Activated T-helper 17 cell treated with anti-CD3 and anti-CD28 coated beads, Interleukin-2, amount 50 U/mL, for 72 hours (primary cell): ENCODE measurements at regions not wholly inside any gene's neighbourhood (a gene's known extent, or its start where the extent isn't known, plus 50 kb on each side); places are given as distances from the start of the nearest gene placed in this dataset.
"Not testable (repeated sequence)": the region's sequence is repeated elsewhere in the genome, so short reads cannot be mapped to it uniquely, and the experiment has no call there.

Source experiments
- ATAC-seq: fragments of 150-1000 bp; cut with Tn5 transposase; replicated peaks from 2 replicates; pipeline ENCODE4 v1.10.0; 2021; ENCODE audit warnings: mild to moderate bottlenecking, moderate library complexity
- H3K27ac Mint-ChIP-seq: one replicate; pipeline ENCODE4 v1.8.0; 2022; ENCODE audit warnings: mixed read lengths
- H3K27me3 Mint-ChIP-seq: one replicate; pipeline ENCODE4 v1.8.0; 2022; ENCODE audit warnings: mixed read lengths
- H3K36me3 Mint-ChIP-seq: one replicate; pipeline ENCODE4 v1.8.0; 2022; ENCODE audit warnings: low read depth, mild to moderate bottlenecking, mixed read lengths
- H3K4me1 Mint-ChIP-seq: one replicate; pipeline ENCODE4 v1.8.0; 2022; ENCODE audit warnings: mixed read lengths
- H3K4me3 Mint-ChIP-seq: one replicate; pipeline ENCODE4 v1.8.0; 2022; ENCODE audit warnings: mild to moderate bottlenecking, mixed read lengths
- H3K9me3 Mint-ChIP-seq: one replicate; pipeline ENCODE4 v1.8.0; 2022; ENCODE audit warnings: mixed read lengths

- H3K27me3 Mint-ChIP-seq, result no peaks in the 10 kb centered on the region
These were observed 474.3 kb downstream of the SEMA3D start for GRCh38 chr7:84712374-84713121.

GRCh38 chr7:84710538-84710937, 476.3 kb downstream of the SEMA3D start:
- not testable (repeated sequence) for H3K4me1 Mint-ChIP-seq, ATAC-seq, H3K9me3 Mint-ChIP-seq, H3K27ac Mint-ChIP-seq, H3K36me3 Mint-ChIP-seq, H3K4me3 Mint-ChIP-seq, H3K27me3 Mint-ChIP-seq

More at GRCh38 chr7:84712374-84713121, 474.3 kb downstream of the SEMA3D start:
- H3K4me1 Mint-ChIP-seq, result no peaks in the 10 kb centered on the region
- no peak for ATAC-seq
- H3K4me3 Mint-ChIP-seq, result no peak overlapping the region
- H3K36me3 Mint-ChIP-seq, result no peaks in the 10 kb centered on the region
- peaks cover 7% of the 10 kb centered on the region for H3K9me3 Mint-ChIP-seq
- no peak overlapping the region for H3K27ac Mint-ChIP-seq

DNA sequence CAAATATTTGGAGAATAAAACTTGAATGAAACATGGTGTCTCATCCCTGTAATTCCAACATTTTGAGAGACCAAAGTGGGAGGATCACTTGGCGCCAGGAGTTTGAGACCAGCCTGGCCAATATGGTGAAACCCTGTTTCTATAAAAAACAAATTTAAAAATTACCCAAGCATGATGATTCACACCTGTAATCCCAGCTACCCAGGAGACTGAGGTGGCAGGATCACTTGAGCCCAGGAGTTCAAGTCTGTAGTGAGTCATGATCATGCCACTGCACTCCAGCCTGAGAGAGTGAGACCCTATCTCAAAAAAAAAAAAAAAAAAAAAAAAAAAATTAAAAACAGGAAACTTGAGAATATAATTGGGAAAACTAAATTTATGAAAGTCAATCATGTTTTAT, 481.1 kb downstream of the SEMA3D start:
- H3K4me1 Mint-ChIP-seq, result no peaks in the 10 kb centered on the region
- H3K27ac Mint-ChIP-seq, result no peak overlapping the region
- no peaks in the 10 kb centered on the region for H3K36me3 Mint-ChIP-seq
- H3K27me3 Mint-ChIP-seq, result no peaks in the 10 kb centered on the region
- peaks cover 8% of the 10 kb centered on the region for H3K9me3 Mint-ChIP-seq
- ATAC-seq, result no peak
- H3K4me3 Mint-ChIP-seq, result no peak overlapping the region

GRCh38 chr7:84705079-84705478, 481.8 kb downstream of the SEMA3D start:
- H3K9me3 Mint-ChIP-seq, result peaks cover 8% of the 10 kb centered on the region
- no peaks in the 10 kb centered on the region for H3K27me3 Mint-ChIP-seq
- no peak for ATAC-seq
- H3K4me1 Mint-ChIP-seq, result no peaks in the 10 kb centered on the region
- no peaks in the 10 kb centered on the region for H3K36me3 Mint-ChIP-seq
- H3K4me3 Mint-ChIP-seq, result no peak overlapping the region
- H3K27ac Mint-ChIP-seq, result no peak overlapping the region

- H3K36me3 Mint-ChIP-seq, result no peaks in the 10 kb centered on the region
- no peak overlapping the region for H3K27ac Mint-ChIP-seq
- H3K27me3 Mint-ChIP-seq, result no peaks in the 10 kb centered on the region
- H3K9me3 Mint-ChIP-seq, result peaks cover 8% of the 10 kb centered on the region
- ATAC-seq, result no peak
- H3K4me3 Mint-ChIP-seq, result no peak overlapping the region
- no peaks in the 10 kb centered on the region for H3K4me1 Mint-ChIP-seq
These were observed 482.5 kb downstream of the SEMA3D start for GRCh38 chr7:84704380-84704779.

- Mint-ChIP-seq H3K4me3 (no peak overlapping the region), H3K27ac (no peak overlapping the region), H3K27me3 (no peaks in the 10 kb centered on the region), H3K36me3 (no peaks in the 10 kb centered on the region), H3K9me3 (peaks cover 8% of the 10 kb centered on the region), H3K4me1 (no peaks in the 10 kb centered on the region)
- no peak for ATAC-seq
These were observed 485.1 kb downstream of the SEMA3D start for GRCh38 chr7:84701524-84702306.

DNA sequence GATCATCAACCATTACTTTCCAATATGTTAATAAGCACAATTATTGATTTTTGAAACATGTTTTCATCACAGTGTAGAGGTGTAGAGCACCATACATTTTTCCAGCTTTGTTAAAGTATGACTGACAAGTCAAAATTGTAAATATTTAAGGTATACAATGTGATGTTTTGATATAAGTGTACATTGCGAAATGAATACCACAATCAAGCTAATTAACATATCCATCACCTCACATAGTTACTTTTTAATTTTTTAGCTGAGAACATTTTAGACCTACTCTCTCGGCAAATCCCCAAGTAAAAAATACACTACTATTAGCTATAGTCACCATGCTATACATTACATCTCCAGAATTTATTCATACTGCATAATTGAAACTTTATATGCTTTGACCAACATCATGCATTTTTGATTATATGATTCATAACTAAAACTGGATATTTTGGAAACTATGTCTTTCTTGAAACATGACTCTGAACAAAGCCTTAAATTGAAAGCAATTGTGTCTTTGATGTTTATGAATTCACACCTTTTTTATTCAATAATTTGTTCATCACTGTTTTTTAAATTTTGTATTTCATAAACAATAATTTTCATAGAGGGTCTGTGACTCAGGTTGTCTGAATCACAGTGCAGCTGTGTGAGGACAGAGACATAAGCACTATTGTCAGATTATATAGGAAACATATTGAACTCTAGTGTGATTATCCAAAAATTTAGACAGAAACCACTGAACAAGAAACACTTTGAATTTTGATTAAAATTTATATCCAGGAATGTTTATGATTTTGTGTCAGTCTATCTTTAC, 486.1 kb downstream of the SEMA3D start:
- Mint-ChIP-seq H3K9me3 (peaks cover 8% of the 10 kb centered on the region), H3K36me3 (no peaks in the 10 kb centered on the region), H3K4me1 (no peaks in the 10 kb centered on the region), H3K27ac (no peak overlapping the region), H3K4me3 (no peak overlapping the region), H3K27me3 (no peaks in the 10 kb centered on the region)
- no peak for ATAC-seq

DNA sequence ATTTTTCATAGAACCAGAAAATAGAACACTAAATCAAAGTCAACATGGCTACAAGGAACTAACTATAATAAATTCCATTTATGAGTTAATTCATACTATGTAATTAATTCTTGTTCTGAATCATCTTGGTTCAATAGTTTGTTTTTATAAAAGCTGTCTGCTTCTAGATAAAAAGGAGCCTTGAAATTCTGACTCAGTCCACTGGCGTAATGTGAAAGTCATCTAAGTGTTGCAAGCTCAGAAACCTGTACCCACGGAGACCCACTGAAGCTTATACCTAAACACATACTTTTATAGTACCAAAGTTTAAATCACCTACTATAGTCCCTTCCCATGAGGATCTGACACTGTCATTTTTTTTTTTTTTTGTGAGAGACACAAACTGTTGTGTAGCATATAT, 489.4 kb downstream of the SEMA3D start:
- no peaks in the 10 kb centered on the region for H3K27me3 Mint-ChIP-seq
- H3K4me3 Mint-ChIP-seq, result no peak overlapping the region
- peaks cover 4% of the 10 kb centered on the region for H3K9me3 Mint-ChIP-seq
- no peaks in the 10 kb centered on the region for H3K36me3 Mint-ChIP-seq
- no peak for ATAC-seq
- H3K4me1 Mint-ChIP-seq, result no peaks in the 10 kb centered on the region
- H3K27ac Mint-ChIP-seq, result no peak overlapping the region

GRCh38 chr7:84693483-84693882, 493.4 kb downstream of the SEMA3D start:
- no peak overlapping the region for H3K27ac Mint-ChIP-seq
- no peaks in the 10 kb centered on the region for H3K27me3 Mint-ChIP-seq
- ATAC-seq, result no peak
- H3K4me1 Mint-ChIP-seq, result no peaks in the 10 kb centered on the region
- H3K4me3 Mint-ChIP-seq, result no peak overlapping the region
- H3K9me3 Mint-ChIP-seq, result peaks cover 11% of the 10 kb centered on the region
- H3K36me3 Mint-ChIP-seq, result no peaks in the 10 kb centered on the region

GRCh38 chr7:84688671-84689070, 494.1 kb upstream of the SEMA3A start:
- Mint-ChIP-seq H3K27me3 (no peaks in the 10 kb centered on the region), H3K27ac (no peak overlapping the region), H3K4me1 (no peaks in the 10 kb centered on the region), H3K36me3 (no peaks in the 10 kb centered on the region), H3K9me3 (peaks cover 7% of the 10 kb centered on the region), H3K4me3 (no peak overlapping the region)
- no peak for ATAC-seq

GRCh38 chr7:84686373-84686772, 491.8 kb upstream of the SEMA3A start:
- peaks cover 10% of the 10 kb centered on the region for H3K9me3 Mint-ChIP-seq
- ATAC-seq, result no peak
- H3K4me1 Mint-ChIP-seq, result no peaks in the 10 kb centered on the region
- no peak overlapping the region for H3K27ac Mint-ChIP-seq
- H3K4me3 Mint-ChIP-seq, result no peak overlapping the region
- H3K36me3 Mint-ChIP-seq, result no peaks in the 10 kb centered on the region
- no peaks in the 10 kb centered on the region for H3K27me3 Mint-ChIP-seq

DNA sequence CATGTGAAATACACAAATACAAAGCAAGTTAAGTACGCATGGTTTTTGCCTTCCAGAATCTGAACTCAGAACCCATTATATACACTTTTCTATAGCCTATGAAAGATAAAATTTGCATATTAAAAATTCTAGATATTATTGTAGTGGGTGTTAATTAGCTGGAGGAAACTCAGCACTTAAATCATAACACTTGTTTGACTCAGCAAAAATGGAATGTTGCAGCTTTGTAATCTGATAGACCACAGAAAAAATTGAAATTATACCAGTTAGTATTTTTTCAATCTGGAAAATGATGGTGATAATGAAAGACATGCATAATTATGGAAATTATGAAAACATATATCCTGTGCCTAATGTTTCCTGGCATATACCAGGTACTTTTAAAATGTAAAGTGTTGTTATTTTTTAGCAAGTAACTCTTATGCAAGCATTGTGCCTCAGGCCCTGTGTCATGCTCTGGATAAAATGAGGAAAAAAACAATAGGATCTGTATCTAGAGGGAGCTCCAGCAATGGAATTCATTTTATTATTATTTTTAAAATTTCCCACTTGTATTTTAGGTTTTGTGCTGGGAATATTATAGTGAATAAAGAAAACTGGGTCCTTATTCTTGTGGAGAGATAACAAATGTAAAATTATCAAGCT, 490.4 kb upstream of the SEMA3A start:
- no peaks in the 10 kb centered on the region for H3K36me3 Mint-ChIP-seq
- H3K4me3 Mint-ChIP-seq, result no peak overlapping the region
- no peaks in the 10 kb centered on the region for H3K4me1 Mint-ChIP-seq
- H3K27ac Mint-ChIP-seq, result no peak overlapping the region
- ATAC-seq, result no peak
- H3K9me3 Mint-ChIP-seq, result peaks cover 3% of the 10 kb centered on the region
- no peaks in the 10 kb centered on the region for H3K27me3 Mint-ChIP-seq

DNA sequence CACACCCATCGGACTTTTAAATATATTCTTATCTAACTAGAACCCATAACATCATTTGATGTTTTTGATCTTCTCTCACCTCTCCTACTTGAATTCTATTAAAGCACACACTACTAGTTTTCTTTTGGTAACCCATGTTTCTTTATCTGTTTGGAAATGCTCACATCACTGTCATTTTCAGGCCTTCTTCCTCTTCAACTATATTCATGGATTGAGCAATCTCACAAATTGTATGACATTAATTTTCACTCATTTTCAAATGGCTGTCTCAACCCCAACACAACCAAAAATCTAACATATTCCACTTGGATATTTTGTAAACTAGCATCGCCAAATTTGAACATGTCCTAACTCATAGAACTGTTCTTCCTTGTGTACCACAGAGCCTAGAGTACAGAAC, 488.0 kb upstream of the SEMA3A start:
- no peak overlapping the region for H3K4me3 Mint-ChIP-seq
- H3K27ac Mint-ChIP-seq, result no peak overlapping the region
- no peaks in the 10 kb centered on the region for H3K27me3 Mint-ChIP-seq
- no peaks in the 10 kb centered on the region for H3K36me3 Mint-ChIP-seq
- ATAC-seq, result no peak
- H3K4me1 Mint-ChIP-seq, result no peaks in the 10 kb centered on the region
- H3K9me3 Mint-ChIP-seq, result peaks cover 3% of the 10 kb centered on the region

GRCh38 chr7:84678841-84679240, 484.3 kb upstream of the SEMA3A start:
- no peaks in the 10 kb centered on the region for H3K27me3 Mint-ChIP-seq
- no peak for ATAC-seq
- H3K36me3 Mint-ChIP-seq, result no peaks in the 10 kb centered on the region
- H3K4me3 Mint-ChIP-seq, result no peak overlapping the region
- peaks cover 3% of the 10 kb centered on the region for H3K9me3 Mint-ChIP-seq
- no peaks in the 10 kb centered on the region for H3K4me1 Mint-ChIP-seq
- H3K27ac Mint-ChIP-seq, result no peak overlapping the region
